UCSD-AML1 (cell line): ENCODE measurements at regions not wholly inside any gene's neighbourhood (a gene's known extent, or its start where the extent isn't known, plus 50 kb on each side); places are given as distances from the start of the nearest gene placed in this dataset.

ENCODE experiments used
- DNase-seq: peaks from one replicate; lab custom pipeline; 2025; ENCODE audit not compliant: unreplicated experiment; lab: John Stamatoyannopoulos, UW

DNA sequence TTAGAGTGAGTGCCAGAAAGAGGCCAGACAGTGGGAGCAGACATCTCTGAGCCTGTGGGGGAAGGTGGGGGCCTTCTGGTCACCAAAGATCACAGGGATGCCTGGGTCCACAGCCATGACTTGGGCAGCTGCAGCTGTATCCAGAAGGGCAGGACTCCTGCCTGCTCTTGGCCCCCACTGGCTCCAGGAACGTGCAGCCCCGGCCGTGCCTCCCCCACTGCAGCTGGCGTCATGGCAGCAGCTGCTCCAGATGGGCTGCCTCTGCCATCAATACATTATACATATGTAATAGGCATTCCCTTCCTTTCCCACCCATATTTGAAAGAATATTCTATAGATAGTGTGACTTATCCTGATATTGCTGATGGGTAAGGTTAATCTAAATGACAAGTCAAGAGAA lies 195.5 kb upstream of the SNX19 start:
- DNase-seq, result no peak

DNA sequence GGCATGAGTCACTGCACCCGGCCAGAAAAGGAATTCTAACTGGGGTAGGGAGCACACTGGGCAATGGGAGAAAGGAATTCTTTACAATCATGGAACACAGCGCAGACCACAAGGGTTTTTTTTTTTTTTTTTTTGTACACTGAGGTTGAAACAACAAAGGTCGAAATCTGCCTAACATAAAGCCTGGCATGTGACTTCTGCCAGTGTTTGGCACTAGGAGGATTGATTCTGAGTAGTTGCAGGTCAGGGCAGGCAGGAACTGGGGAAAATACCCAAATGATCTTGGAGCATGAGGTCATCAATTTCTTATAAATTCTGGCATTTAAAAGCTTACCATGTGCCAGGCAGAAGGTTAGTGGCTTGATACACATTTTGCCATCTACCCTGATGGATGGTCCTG lies 202.0 kb upstream of the SNX19 start:
- no peak for DNase-seq

DNA sequence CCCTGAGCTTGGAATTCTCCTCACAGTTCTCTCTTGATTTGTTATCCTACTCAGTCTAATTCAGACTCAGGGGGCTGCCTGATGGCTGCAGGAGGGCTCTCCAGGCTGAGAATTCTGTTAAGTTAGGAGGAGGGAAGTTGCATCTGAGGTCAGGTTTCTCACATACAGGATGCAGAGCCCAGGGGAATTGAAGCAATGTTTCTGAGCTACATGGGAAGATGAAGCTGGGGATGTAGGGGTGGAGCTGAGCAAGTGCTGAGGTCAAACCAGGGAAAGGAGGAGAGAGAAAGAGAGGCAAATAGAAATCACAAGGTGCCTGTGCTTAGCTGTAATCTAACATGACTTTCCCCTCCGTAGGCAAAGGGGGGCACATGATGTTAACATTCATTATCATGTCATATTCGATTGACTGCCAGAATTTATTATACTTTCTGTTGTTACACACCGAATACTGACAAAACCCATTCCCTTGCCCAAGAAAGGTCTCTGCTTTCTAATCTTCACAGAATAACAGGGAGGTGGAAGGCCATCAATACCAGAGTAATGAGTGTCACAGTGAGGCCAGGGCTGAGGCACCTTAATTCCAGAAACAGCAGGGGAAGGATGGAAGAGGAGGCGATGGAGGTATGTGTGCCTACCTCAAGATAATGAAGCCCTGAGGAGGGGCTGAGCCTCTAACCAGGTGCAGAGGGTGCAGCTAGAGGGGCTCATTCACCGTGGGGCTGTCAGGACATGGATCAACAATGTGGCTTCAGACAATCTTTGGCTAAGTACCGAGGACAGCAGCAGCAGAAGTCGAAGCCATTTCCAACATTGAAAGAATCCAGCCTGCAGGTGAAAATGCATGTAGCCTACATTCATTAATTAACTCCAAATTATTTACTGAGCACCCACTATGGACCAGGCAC lies 205.4 kb upstream of the SNX19 start:
- DNase-seq, result no peak

DNA sequence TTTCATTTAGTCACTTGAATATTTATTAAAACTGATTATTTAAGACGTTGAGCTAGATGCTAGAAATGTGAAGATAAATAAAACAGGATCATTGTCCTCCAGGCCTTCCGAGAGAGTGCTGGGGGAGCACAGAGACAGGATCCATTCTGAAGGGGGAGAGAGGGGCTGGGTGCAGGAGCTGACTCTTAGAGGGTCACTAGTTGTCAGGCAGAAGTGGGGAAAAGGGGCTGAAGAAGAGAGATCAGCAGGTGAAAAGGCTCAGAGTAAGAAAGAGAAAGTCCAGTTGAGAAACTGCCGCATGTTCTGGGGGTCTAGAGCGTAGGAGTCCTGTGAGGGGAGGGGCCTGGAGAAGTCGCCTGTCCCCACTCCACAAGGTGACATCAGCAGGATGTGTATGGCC lies 206.2 kb upstream of the SNX19 start:
- DNase-seq, result no peak

DNA sequence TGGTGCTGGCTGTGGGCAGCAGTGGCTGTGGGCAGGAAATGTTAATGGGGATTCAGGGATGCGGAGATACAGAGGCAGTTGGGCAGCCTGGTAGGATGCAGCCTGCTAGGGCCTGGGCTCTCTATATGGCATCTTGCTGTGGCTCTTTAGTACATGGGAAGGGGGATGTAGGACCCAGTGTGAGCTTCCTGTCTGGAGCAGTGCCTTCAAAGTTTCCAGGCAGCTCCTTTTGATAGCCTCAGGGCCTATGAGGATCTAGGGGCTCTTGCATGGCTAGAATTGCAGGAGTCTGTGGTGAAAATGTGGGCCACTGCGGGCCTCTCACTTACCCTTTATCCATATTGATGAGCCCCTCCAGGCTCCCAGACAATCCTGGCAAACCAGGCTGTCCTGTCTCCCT lies 213.2 kb upstream of the SNX19 start:
- no peak for DNase-seq

DNA sequence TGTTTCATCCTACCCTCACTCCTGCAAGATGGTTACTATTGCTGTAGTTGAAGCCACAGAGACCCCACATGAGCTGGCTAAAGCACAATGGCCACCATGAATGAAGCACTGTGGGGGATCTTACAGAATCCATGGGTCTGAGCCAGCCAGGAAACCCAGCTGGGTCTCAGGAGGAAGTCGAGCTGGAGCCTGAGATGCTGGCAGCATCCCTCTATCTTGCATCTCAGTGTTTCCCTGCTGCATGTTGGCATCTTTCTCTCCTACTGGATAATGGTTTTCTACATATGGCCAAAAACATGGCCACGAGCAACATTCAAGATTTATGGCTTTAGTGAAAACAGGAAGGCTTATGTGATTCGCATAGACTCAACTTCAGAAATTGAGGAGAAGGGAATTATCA lies 219.3 kb upstream of the SNX19 start:
- DNase-seq, result no peak

DNA sequence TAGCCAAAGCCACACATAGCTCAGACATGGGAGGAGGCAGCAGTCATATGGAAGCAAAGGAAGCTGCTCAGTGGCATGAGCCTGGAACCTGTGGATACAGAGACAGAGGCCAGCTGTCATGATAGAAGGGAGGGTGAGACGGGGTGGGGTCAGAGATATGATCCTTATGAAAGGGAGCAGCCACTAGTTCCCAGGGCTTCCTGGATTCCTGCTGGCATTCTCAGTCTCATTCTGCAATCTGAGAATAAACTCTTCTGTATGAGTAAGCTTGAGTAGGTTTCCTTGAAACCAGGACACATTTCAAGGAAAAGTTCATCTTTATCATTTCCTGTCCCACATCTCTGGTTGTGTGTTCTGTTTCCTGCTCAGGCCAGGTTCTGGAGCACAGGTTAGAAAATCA lies 220.2 kb upstream of the SNX19 start:
- DNase-seq, result no peak

DNA sequence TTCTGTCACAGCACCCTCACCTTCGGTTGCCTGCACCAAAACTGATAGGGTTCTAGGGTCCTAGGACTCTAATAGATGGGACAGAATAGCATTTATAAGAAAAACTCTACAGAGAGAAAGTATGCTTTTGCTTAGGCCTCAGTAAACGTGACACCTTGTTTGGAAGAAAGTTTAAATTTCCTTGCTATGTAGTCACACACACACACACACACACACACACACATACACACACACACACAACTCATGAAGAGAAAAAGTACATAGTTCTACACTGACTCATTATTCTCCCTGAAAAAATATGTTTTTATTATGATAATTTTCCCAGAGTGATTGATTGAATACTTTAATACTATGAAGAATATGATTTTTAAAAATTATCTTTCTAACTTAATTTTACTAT lies 220.8 kb upstream of the SNX19 start:
- no peak for DNase-seq

DNA sequence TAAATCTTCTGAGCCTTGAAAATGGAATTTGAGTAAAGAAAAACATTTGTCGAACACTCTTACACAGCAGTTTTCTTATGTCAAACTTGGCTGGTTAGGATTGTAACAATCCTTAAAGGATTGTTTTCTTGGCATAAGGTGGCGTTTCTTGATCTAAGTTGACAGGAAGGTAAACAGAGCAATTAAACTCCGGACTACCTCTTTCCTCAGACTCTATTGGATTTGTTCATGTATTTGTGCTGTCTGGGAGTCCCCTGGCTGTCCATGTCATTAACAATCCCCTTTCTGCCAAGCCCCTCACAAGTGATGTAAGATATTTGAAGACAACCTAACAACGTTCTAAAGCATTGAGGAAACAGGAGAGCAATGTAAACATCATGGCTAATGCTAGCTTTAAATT lies 222.5 kb upstream of the SNX19 start:
- DNase-seq, result no peak

DNA sequence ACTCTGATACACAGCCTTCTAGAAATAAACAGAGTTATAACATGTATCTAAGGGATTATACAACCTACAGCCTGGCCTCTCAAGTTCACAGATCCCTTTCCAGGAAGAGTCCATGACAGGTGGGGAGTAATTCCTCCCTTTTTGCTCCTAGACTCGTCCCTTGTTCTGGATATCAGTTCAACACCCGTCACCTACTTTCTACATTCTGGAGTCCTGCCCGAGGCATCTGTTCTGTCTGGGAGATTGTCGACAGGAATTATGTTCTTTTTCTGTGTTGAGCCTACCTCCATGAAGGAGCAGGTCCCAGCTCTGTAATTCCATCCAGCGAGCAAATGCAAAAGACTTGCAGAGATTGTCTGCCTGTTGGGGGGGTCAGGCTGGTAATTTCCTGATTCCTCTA lies 224.6 kb upstream of the NTM start:
- DNase-seq, result no peak

DNA sequence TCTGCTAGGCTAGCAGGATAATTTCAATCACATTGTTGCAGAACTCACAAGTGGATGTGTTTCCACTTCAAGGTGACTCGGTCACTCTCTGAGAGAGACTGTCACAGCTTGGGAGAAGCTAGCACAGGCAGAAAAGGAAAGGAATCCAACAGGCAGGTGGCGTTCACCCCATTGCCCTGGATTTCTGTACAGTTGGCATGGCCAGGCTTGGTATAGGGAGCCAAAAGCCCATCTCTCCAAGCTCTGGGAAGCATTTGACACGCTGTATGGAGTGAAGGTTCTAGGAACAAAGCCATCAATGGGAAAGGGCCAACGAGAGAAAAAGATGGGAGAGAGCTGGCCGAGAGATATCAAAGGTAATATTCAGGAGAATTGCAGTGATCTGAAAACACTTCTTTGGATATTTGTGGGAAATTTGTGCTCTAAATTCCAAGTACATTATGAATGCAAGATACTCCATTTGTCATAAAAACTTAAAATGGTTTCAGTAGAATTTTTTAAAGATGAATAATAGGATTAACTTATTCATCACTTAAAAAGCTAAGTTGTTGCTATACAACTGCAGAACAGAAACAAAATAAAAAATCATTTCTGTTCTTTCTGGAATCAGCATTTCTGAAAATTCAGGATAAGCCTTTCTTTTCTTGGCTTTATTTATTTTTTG lies 223.5 kb upstream of the NTM start:
- no peak for DNase-seq

DNA sequence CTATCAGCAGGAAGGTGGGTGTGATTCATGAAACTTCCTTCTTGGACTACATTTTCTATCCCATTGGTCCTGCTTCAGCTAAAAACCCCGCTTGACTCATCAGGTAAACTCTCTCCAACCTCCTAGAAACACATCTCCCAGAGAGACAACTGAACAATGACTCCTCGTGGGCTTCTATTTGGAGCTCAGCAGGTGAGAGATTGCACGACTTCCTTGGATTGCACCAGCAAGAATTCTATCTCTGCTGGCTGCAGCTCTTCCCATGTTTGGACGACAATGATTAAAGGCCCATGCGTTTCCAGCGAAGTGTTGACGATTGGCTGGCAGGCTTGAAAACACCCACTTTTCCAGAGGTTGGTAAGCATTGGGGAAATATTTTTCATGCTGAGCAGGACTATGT lies 216.1 kb upstream of the NTM start:
- DNase-seq, result no peak

DNA sequence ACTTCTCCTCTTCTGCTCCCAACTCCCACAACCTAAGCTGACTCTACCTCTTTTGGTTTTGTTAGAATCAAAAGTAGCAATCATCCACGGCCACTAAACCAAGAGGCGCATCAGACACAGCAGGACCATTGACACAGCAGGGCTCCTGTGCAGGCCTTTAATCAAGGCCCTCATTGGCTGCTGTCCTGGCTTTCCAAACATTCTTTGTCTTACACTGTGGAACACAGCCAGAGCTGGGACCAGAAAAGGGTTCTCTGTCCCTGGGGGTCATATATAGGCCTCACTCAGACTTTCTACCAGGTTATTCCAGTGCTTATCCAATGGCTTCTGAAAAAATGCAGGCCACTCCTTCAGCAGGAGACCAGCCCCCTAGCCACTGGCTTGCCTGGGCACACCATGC lies 212.7 kb upstream of the NTM start:
- DNase-seq, result no peak

DNA sequence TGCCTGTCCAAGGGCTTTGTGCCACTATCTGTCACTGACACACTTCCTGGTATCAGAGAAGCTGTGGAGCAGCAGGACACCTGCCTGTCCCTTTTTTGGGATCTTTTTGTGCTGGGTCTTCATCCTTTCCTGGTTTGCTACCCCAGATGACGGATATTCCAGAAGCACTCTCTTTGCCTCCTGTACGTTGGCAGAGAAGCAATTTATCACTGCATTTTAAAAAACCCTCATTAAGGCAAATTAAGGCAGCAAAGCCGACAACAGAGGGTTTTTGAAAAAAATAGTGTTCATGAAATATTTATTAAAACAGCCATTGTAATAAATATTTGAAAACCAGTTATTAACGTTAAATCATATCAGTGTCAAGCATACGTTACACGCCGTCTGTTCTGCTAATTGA lies 209.6 kb upstream of the NTM start:
- no peak for DNase-seq

DNA sequence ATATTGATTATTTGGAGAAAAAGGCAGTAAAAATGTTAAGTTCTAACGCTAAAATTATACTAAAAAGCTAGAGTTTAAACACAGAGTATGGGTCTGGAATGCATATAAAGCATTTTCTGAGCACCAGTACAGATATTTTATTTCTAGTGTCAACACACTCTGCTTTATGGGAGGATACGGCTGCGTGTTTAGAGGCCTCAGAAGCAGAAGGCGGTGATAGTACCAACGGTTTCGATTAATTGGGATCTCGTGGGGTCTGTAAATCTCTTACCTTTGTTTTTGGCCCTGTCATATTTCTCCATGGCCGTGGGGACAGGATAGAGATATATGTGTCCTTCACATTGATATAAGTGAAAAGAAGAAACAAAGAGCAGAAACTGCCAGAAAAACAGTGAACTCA lies 206.8 kb upstream of the NTM start:
- no peak for DNase-seq

DNA sequence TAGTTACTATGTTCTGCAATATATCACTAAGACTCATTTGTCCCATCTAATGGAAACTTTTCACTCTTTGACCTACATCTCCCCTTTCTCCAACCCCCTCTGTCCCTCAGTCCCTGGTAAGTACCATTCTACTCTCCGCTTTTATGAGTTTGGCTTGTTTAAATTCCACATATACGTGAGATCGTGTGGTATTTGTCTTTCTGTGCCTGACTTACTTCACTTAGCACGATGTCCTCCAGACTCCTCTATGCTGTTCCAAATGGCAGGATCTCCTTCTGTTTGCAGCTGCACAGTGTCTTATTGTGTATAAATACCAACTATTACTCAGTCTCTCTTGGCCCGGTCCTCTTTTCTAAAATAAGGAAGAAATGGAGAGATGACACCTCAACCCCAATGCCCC lies 205.4 kb upstream of the NTM start:
- DNase-seq, result no peak

DNA sequence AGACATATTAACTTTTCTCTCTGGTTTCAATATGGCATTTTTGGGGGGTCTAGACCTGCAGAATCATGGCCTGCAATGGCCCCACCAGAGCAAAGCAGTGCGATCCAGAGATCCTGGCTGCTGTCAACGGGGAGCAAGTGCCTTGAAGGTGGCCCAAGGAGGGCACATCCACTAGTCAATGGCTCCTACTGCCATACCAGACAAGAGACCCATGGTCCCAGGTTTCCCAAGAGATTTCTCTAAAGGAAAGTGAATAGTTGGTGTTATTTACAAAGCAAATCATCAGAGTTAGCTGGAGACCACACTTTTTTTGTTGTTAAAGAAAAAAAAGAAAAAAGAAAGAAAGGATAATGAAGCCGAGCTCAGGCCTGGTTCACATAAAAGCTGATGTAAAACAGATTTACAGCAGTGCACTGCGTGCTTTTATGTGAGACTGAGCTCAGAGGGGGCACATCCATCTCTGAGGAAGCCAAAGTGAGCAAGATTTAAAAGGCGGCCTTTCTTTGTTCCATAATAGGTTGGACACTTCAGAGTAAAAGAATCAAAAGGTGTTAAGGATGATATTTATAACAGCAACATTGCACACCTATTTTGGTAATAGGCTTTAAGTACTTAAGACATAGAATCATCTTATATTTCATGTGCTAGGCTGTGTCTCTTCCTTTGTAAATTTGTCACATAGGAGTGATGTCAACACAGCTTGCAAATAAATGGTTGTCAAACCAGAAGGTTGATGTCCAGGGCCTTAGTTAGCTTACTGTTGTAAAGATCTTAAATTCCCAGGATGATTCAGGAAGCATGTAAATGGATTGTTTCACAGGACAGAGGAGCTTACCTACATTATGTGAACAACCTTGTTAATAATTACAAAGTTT lies 201.3 kb upstream of the NTM start:
- no peak for DNase-seq

DNA sequence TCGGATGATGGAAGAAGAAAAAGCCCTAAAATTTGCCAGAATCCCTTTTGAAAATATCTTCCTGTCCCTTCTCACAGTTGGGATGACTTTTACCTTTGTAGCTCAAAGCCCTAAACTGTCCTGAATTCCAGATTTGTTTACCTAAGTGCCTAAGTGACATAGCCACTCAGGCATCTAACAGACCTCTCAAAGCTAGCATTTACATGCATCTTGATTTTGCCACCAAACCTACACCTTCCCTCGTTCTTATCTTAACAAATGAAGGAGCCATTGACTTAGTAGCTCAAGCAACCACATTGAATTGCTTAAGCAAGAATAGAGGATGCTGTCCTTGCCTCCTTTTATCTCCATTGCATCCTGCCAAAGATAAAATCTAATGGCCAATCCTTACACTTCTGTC lies 198.4 kb upstream of the NTM start:
- DNase-seq, result no peak

DNA sequence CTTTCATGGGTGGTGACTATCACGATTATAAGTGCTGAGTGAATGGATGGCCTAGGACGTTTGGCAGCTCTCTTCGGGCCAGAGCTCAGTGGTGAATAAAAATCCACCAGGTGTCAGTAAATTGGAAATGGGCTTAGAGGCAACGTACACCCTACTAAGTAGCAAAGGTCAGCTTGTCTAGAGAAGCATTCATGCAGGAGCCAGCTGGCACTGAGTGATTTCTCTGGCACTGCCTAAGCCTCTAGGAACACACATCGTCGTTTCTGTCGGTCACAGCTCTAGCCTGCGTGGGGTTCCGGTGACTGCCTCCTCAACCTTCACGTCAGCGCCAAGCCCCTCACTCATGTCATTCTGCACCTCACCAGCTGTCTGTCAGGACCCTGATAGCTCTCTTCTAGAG lies 192.4 kb upstream of the NTM start:
- no peak for DNase-seq

DNA sequence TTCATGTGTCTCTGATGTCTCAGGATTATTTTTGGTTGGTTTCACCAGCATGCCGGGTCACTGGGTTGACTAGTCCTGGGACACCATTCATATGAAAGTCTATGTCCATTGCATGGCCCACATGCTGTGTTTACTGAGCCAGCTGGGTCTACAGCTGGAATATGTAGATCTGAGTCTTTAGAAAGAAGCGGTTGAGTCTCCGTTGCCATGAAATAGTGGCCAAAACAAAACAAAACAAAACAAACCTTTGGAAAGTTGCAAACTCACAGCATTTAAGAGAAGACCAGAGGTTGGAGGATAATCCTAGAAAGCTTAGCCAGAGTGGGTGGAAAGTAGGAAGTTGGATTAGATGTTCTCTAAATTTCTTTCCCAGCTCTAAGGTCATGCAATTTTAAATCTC lies 191.8 kb upstream of the NTM start:
- DNase-seq, result no peak

DNA sequence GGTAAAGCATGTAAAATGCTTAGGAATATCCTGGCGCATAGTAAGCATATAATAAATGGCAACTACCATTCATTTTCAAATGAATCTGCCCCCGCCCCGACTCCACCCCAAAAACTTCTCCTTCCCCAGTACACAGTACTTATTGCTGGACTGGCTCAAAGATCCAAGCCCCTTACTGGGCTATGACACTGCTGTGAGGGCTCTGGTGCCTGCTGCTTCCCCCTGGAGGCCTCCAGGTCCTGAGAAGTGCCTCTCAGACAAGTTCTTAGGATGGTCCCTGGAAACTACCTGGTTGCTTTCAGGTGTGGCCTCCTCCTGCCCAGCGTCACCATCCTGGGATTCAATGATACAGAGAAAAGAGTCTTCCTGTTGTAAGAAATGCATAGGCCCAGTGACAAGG lies 190.6 kb upstream of the NTM start:
- DNase-seq, result no peak

DNA sequence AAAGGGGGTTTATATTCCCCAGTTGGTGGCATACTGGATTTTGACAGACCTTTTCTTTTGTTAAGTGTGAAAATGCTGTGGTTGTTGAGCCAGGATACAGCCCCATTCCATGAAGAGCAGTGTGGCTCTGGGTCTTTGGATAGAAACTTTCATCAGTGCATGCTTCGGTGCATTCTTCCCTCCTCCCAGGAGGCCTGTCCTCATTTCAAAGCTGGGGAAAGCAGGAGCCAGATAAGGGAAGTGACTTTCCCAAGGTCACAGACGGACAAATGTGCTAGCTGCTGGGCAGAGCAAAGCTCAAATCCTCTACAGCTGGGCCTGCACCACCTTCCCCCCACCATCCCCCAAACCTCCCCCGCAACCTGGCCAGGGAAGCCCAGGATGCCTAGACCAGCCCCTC lies 184.5 kb upstream of the NTM start:
- no peak for DNase-seq
